GM12874 (cell line): ENCODE measurements at regions not wholly inside any gene's neighbourhood (a gene's known extent, or its start where the extent isn't known, plus 50 kb on each side); places are given as distances from the start of the nearest gene placed in this dataset.

Source experiments
- CTCF ChIP-seq: IDR thresholded peaks from 2 replicates; pipeline ENCODE4 v1.5.1; 2011; ENCODE audit warnings: low read depth, mild to moderate bottlenecking, control low read depth, low read length, moderate library complexity; ENCODE audit not compliant: insufficient read depth

- TF ChIP-seq CTCF = no peak
These were observed 1659.2 kb upstream of the FLRT2 start for GRCh38 chr14:83870546-83871270.

DNA sequence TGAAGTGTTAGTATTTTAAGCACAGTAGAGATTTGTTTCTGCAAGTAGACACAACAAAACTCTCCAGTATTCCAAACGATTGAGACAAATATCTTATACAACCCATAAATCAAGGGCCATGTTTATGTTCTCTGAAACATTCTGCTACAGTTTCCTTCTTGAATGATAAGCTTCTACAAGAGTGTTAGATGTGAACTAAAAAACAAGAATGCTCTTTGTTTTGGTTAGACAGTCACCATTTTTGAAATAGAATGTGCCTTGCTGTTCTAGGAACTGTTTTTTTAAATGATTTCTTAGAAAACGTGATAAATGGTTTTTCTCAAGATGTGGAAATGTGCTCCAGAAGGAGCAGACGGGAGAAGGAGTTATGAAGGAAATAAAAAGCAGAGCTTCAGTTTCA is 1656.3 kb upstream of the FLRT2 start:
- TF ChIP-seq CTCF = no peak

GRCh38 chr14:83874662-83875061 is 1655.3 kb upstream of the FLRT2 start:
- no peak for TF ChIP-seq CTCF

GRCh38 chr14:83883732-83884131 is 1646.2 kb upstream of the FLRT2 start:
- no peak for TF ChIP-seq CTCF

- no peak for TF ChIP-seq CTCF
These were observed 1644.1 kb upstream of the FLRT2 start for GRCh38 chr14:83885837-83886293.

- no peak for TF ChIP-seq CTCF
These were observed 1642.1 kb upstream of the FLRT2 start for GRCh38 chr14:83887866-83888265.

- no peak for TF ChIP-seq CTCF
These were observed 1636.5 kb upstream of the FLRT2 start for GRCh38 chr14:83893447-83893846.
